VCaP (cell line): ENCODE measurements at regions not wholly inside any gene's neighbourhood (a gene's known extent, or its start where the extent isn't known, plus 50 kb on each side); places are given as distances from the start of the nearest gene placed in this dataset.

Source experiments
- H3K27ac ChIP-seq: fragments of 450-650 bp; 2 replicates; pipeline ENCODE4 v1.5.1; 2017
- TF ChIP-seq, protein P1 (sequence below): fragments of 450-650 bp; conservative IDR thresholded peaks from 2 replicates; pipeline ENCODE4 v1.5.1; 2017; ENCODE audit warnings: mild to moderate bottlenecking, moderate library complexity

DNA sequence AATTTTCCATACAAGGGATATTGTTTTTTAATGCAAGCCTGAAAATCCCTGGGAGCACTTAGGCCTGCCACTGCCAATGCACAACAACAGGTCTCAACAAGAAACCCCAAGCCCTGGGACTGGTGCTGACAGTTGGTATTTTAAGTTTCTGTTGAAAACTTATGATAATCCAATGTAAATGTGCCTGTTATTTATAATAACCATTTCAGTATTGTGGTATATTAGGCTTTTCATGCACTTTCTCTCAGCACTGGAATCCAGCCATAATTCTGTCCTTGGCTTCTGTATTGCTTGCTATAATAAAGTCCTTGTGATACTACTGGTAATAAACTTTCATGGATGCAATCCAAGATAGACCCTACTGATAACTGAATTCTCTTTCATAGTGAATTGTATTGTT is 218.9 kb downstream of the PCDH7 start:
- TF ChIP-seq, protein P1, sequence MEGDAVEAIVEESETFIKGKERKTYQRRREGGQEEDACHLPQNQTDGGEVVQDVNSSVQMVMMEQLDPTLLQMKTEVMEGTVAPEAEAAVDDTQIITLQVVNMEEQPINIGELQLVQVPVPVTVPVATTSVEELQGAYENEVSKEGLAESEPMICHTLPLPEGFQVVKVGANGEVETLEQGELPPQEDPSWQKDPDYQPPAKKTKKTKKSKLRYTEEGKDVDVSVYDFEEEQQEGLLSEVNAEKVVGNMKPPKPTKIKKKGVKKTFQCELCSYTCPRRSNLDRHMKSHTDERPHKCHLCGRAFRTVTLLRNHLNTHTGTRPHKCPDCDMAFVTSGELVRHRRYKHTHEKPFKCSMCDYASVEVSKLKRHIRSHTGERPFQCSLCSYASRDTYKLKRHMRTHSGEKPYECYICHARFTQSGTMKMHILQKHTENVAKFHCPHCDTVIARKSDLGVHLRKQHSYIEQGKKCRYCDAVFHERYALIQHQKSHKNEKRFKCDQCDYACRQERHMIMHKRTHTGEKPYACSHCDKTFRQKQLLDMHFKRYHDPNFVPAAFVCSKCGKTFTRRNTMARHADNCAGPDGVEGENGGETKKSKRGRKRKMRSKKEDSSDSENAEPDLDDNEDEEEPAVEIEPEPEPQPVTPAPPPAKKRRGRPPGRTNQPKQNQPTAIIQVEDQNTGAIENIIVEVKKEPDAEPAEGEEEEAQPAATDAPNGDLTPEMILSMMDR: no peak
- no peak overlapping the region; the same call in 1 of the 2 replicates for H3K27ac ChIP-seq

DNA sequence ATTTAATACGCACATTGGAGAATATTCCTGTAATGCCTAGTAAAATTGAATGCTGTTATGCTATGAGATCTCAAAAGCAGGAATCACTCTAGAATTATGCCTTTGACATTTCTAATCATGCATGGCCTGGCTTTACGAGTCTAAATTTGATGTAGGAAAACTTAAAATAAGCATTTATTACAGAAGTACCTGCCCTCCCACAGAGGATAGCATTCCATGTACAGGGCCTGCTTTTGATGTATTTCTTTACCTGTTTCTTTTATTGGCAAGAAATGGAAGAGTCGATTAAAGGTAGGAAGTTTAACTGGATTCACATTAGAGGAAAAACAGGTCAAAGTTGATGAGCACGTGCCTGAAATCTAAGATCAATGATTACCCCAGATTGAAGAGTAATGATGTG is 219.5 kb downstream of the PCDH7 start:
- TF ChIP-seq, protein P1: no peak
- no peak overlapping the region; the same call in 1 of the 2 replicates for H3K27ac ChIP-seq

DNA sequence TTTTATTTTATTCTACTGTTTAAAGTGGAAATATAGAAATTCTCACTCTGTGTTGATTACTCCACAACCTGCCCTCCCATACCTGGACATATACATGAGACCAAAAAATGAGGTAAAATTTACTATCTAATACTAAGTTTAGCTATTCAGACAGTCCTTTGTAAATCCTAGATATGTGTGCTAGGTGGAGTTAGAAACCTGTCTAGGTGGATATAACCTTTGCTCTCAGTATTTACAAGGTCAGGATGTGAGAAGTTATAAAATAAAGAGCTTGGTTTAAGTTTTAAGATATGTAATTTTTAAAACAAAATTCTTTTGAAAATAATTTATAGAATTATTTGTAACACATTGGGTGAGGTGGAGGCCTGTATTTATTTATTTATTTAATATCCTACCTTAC is 221.5 kb downstream of the PCDH7 start:
- TF ChIP-seq, protein P1: no peak
- no peak overlapping the region for H3K27ac ChIP-seq

DNA sequence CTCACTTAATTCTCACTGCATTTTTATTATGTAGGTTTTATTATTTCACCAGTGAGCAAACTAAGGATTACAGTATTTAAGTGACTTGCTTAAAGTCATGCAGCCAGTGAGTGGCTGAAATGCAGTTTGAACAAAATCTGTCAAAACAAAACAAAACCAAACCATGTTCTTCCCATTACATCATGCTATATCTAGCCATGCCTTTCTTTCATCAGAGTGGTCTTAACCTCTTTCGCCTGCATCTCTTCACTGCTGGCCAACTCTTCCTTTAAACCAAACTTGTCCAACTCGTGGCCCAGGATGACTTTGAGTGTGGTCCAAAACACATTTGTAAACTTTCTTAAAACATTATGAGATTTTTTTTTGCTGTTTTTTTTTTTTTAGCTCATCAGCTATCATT is 223.2 kb downstream of the PCDH7 start:
- TF ChIP-seq, protein P1: no peak
- no peak overlapping the region for H3K27ac ChIP-seq

DNA sequence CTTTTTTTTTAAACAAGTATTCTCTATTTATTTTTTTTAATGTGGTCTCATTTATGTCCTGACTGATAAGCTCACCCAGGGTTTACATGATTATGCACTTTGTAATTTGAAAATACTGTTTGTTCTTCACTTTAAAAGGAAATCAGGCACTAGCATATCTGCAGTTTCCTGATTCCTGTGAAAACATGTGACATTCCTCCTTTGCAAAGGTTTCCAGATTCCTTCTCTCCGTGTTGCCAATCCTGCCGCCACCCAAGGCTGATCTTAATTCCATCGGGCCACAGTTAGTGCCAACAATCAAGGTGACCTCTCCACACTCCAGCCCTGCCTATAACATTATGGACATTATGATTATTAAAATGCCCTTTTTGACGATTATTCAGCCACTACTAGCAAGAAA is 225.4 kb downstream of the PCDH7 start:
- TF ChIP-seq, protein P1: no peak
- peak overlapping the region; percentile 11; the same call in 1 of the 2 replicates for H3K27ac ChIP-seq

DNA sequence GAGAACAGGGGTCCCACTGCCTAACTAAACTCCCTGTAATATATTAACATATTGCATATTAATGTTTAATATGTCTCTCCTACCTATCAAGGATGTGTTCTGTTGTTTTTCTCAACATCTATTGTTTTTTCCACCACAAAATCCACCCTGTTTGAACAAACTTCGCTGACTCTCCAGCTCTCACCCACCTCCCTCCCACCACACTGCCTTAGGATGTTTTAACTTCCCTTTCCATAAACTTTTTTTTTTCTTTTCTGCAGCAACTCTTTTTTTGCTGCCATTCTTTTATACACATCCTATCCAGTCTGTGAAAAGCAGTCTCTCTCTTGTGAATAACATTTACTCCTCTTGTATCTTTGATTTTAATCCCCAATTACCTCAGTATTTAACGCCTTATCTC is 226.1 kb downstream of the PCDH7 start:
- peak overlapping the region; percentile 11; the same call in 1 of the 2 replicates for H3K27ac ChIP-seq
- TF ChIP-seq, protein P1: no peak

DNA sequence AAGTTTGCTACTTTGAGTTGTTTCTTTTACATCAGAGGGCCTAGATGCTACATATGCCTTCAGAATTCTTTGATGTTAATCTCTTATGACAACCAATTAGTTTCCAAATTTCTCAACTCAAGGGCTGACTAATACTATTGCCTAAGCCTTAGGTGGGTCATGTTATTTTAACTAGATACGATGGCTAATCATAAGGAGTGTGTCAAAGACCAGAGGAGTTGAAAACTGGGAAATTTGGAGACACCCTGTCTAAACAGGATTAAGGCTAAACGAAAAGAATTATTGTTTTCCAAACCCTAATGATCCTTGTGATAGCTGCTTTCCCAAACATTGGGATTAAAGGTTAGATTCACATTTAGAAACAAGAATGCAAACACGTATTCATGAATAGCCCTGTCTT is 228.5 kb downstream of the PCDH7 start:
- no peak overlapping the region for H3K27ac ChIP-seq
- TF ChIP-seq, protein P1: no peak

DNA sequence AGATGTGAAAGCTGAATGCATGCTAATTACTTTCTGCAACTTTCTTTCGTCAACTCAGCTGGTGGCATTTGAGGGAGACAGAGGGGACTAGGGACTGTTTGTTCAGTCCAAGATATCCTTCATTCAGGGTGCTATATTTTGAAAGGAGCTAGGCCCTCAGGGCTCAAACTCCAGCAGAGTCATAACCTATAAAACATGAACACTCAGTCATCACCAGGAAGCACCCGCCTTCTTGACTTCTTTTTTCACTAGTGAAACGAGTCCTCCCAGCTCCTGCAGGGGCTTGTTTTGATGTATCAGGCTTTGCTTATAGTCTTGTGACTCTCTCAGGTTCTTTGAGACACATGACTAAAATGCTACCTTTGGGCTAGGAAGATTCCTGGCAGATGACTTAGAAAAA is 230.6 kb downstream of the PCDH7 start:
- TF ChIP-seq, protein P1: no peak
- H3K27ac ChIP-seq: no peak overlapping the region
